ENCODE measurements at regions not wholly inside any gene's neighbourhood (a gene's known extent, or its start where the extent isn't known, plus 50 kb on each side); places are given as distances from the start of the nearest gene placed in this dataset.

DNA sequence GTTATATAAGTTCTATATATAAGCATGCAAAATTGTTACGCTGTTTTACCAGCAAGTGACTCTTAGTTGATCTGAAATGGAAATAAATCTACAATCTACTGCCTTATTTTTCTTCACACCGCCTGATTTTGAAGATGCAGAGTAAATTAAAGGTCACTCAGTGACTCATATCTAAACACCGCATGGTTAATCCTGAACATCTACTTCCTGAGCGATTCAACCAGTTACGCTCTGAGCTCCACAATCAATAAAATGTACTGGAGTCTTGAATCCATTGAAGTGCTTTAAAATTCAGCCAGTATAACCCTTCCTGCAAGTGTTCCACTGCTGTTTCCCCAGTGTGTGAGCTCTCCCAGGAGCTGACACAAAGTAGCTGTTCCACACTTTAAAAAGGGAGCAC lies 192.8 kb downstream of the SLC7A11 start:
- Histone ChIP-seq H3K27ac (ENCODE audit: low read depth, low read length, poor library complexity, severe bottlenecking) (no peak overlapping the region), H3K4me2 (ENCODE audit: low read length) (no peak overlapping the region), H3K79me2 (ENCODE audit: insufficient read depth, low read depth, low read length) (no peaks in the 10 kb centered on the region), H4K20me1 (ENCODE audit: insufficient read depth, low read length) (no peaks in the 10 kb centered on the region), H2AFZ (ENCODE audit: low read length) (no peak overlapping the region), H3K4me3 (ENCODE audit: low read depth, low read length, poor library complexity, severe bottlenecking) (no peak overlapping the region), H3K9me2 (ENCODE audit: insufficient read depth, low read length) (no peaks in the 10 kb centered on the region), H3K4me1 (ENCODE audit: insufficient read depth, low read length, poor library complexity, severe bottlenecking) (no peaks in the 10 kb centered on the region), H3K9me3 (ENCODE audit: low read length) (no peaks in the 10 kb centered on the region), H3K36me3 (ENCODE audit: insufficient read depth, low read length) (no peaks in the 10 kb centered on the region)
- DNase-seq (ENCODE audit: low spot score) = no peak
- CTCF ChIA-PET (ENCODE audit: unreplicated experiment) = no interaction called here
- POLR2A ChIA-PET = interaction anchor here (0.5 to 1.6 kb wide), 4 partner anchors 8 to 101 kb away, joined by 4 to 6 read pairs (median 5); no protein-coding TSS in a partner anchor
- TF ChIP-seq CTCF (conservative IDR thresholded peaks at IDR 0.05; ENCODE audit: low read length) = no peak
- no peak for TF ChIP-seq EZH2phosphoT487 (IDR thresholded peaks at IDR 0.05; ENCODE audit: borderline replicate concordance, low read depth, low read length)
- intact Hi-C loops (cut with micrococcal nuclease; ENCODE audit: unreplicated experiment) = no loop called here
- BruUV-seq (replicated peaks) = no TSS peak

- Histone ChIP-seq H3K4me2 (ENCODE audit: low read length) (no peak overlapping the region), H3K4me1 (ENCODE audit: insufficient read depth, low read length, poor library complexity, severe bottlenecking) (no peaks in the 10 kb centered on the region), H3K36me3 (ENCODE audit: insufficient read depth, low read length) (no peaks in the 10 kb centered on the region), H3K27ac (ENCODE audit: low read depth, low read length, poor library complexity, severe bottlenecking) (no peak overlapping the region), H3K4me3 (ENCODE audit: low read depth, low read length, poor library complexity, severe bottlenecking) (no peak overlapping the region), H3K9me3 (ENCODE audit: low read length) (no peaks in the 10 kb centered on the region), H3K9me2 (ENCODE audit: insufficient read depth, low read length) (no peaks in the 10 kb centered on the region), H4K20me1 (ENCODE audit: insufficient read depth, low read length) (no peaks in the 10 kb centered on the region), H3K79me2 (ENCODE audit: insufficient read depth, low read depth, low read length) (no peaks in the 10 kb centered on the region), H2AFZ (ENCODE audit: low read length) (no peak overlapping the region)
- TF ChIP-seq CTCF (conservative IDR thresholded peaks at IDR 0.05; ENCODE audit: low read length) (no peak), EZH2phosphoT487 (IDR thresholded peaks at IDR 0.05; ENCODE audit: borderline replicate concordance, low read depth, low read length) (no peak)
- intact Hi-C loops (cut with micrococcal nuclease; ENCODE audit: unreplicated experiment) = no loop called here
- ChIA-PET CTCF (ENCODE audit: unreplicated experiment) (no interaction called here), POLR2A (no interaction called here)
- no TSS peak for BruUV-seq (replicated peaks)
- DNase-seq (ENCODE audit: low spot score) = no peak
Measured at GRCh38 chr4:138047290-138047689, 194.9 kb downstream of the SLC7A11 start.

GRCh38 chr4:138045036-138045435 lies 197.1 kb downstream of the SLC7A11 start:
- H3K9me2 ChIP-seq (ENCODE audit: insufficient read depth, low read length) = no peaks in the 10 kb centered on the region
- H3K79me2 ChIP-seq (ENCODE audit: insufficient read depth, low read depth, low read length) = no peaks in the 10 kb centered on the region
- ChIA-PET POLR2A (interaction anchor here (0.7 kb wide), 1 partner anchor 377 kb away, joined by 3 read pairs; no protein-coding TSS in a partner anchor), CTCF (ENCODE audit: unreplicated experiment) (no interaction called here)
- no TSS peak for BruUV-seq (replicated peaks)
- no peak overlapping the region for H3K27ac ChIP-seq (ENCODE audit: low read depth, low read length, poor library complexity, severe bottlenecking)
- intact Hi-C loops (cut with micrococcal nuclease; ENCODE audit: unreplicated experiment) = no loop called here
- H2AFZ ChIP-seq (ENCODE audit: low read length) = no peak overlapping the region
- no peak for TF ChIP-seq EZH2phosphoT487 (IDR thresholded peaks at IDR 0.05; ENCODE audit: borderline replicate concordance, low read depth, low read length)
- TF ChIP-seq CTCF (conservative IDR thresholded peaks at IDR 0.05; ENCODE audit: low read length) = no peak
- no peak overlapping the region for H3K4me2 ChIP-seq (ENCODE audit: low read length)
- no peaks in the 10 kb centered on the region for H3K36me3 ChIP-seq (ENCODE audit: insufficient read depth, low read length)
- H3K4me1 ChIP-seq (ENCODE audit: insufficient read depth, low read length, poor library complexity, severe bottlenecking) = no peaks in the 10 kb centered on the region
- H3K9me3 ChIP-seq (ENCODE audit: low read length) = no peaks in the 10 kb centered on the region
- H4K20me1 ChIP-seq (ENCODE audit: insufficient read depth, low read length) = no peaks in the 10 kb centered on the region
- no peak overlapping the region for H3K4me3 ChIP-seq (ENCODE audit: low read depth, low read length, poor library complexity, severe bottlenecking)
- DNase-seq (ENCODE audit: low spot score) = no peak
